ENCODE measurements at regions not wholly inside any gene's neighbourhood (a gene's known extent, or its start where the extent isn't known, plus 50 kb on each side); places are given as distances from the start of the nearest gene placed in this dataset.

DNA sequence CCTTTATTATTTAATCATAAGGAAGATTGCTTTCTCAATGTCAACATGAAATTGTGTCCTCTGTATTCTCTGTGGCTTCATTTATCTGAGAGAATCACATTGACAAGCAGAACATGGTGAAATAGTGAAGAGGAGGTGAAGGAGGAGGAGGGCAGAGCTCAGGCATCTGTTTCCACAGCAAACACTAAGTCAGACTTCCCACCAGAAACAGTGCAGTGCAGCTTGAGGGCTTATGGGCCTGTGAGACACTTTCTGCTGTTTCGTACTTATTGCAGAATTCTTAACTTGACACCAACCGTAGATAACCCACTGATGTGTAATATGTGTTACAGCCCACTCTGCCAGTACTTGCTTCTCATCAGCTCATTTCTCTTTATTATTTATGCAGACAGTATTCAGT is 386.3 kb downstream of the DIRAS2 start:
- Histone ChIP-seq H4K5ac (ENCODE audit: insufficient read length, low read depth, low read length) (no peak overlapping the region), H3K27me3 (replicated peaks in 1 of 4; ENCODE audit: control insufficient read depth in 3 of 4, extremely low read depth in 1 of 4, insufficient read depth in 3 of 4, low read length in 3 of 4) (no peaks in the 10 kb centered on the region), H2AK5ac (ENCODE audit: low read depth, low read length) (no peak overlapping the region), H4K20me1 (replicated peaks in 1 of 2; ENCODE audit: control insufficient read depth in 1 of 2, insufficient read depth in 2 of 2, low read length in 2 of 2) (no peaks in the 10 kb centered on the region), H3K9ac (replicated peaks in 1 of 4; ENCODE audit: extremely low read depth in 1 of 4, low read depth in 3 of 4, low read length in 3 of 4) (no peak overlapping the region), H3K79me1 (ENCODE audit: low read depth, low read length) (no peaks in the 10 kb centered on the region), H2BK5ac (ENCODE audit: low read depth, low read length) (no peak overlapping the region), H3K4me2 (ENCODE audit: insufficient read depth in 1 of 2, low read depth in 2 of 2, low read length in 2 of 2) (no peak overlapping the region), H2BK20ac (ENCODE audit: low read length) (no peak overlapping the region), H3K36me3 (ENCODE audit: control insufficient read depth in 2 of 4, insufficient read depth in 4 of 4, low read length in 3 of 4) (no peaks in the 10 kb centered on the region), H2BK12ac (ENCODE audit: low read depth, low read length) (no peak overlapping the region), H4K8ac (ENCODE audit: extremely low read depth, insufficient read depth, low read length) (no peak overlapping the region), H2BK120ac (replicated peaks; ENCODE audit: low read depth, low read length) (no peak overlapping the region), H3K23me2 (ENCODE audit: low read depth, low read length) (no peaks in the 10 kb centered on the region), H2BK15ac (ENCODE audit: low read length) (no peak overlapping the region), H3K9me3 (ENCODE audit: insufficient read depth in 2 of 2, low read depth in 1 of 2, low read length in 1 of 2) (peaks cover 0 to under 1% of the 10 kb centered on the region in 2 experiments; a peak in 2 of 4 replicates), H3K27ac (ENCODE audit: low read depth, low read length) (no peak overlapping the region), H2AFZ (ENCODE audit: low read length) (no peak overlapping the region), H3K4me1 (replicated peaks in 1 of 4; ENCODE audit: control insufficient read depth in 3 of 4, insufficient read depth in 4 of 4, low read length in 3 of 4) (no peaks in the 10 kb centered on the region), H3K4ac (replicated peaks; ENCODE audit: insufficient read length, low read depth, low read length) (no peak overlapping the region), H3K4me3 (ENCODE audit: extremely low read depth in 1 of 4, insufficient read depth in 2 of 4, low read depth in 3 of 4, low read length in 4 of 4) (no peak overlapping the region), H3K79me2 (ENCODE audit: control insufficient read depth in 1 of 2, insufficient read depth in 2 of 2, low read length in 2 of 2) (no peaks in the 10 kb centered on the region), H3K18ac (ENCODE audit: extremely low read depth, low read length) (no peak overlapping the region), H3K23ac (ENCODE audit: insufficient read length) (no peak overlapping the region), H4K91ac (replicated peaks; ENCODE audit: insufficient read length, low read length) (no peak overlapping the region), H3K56ac (replicated peaks; ENCODE audit: insufficient read length, low read depth, low read length) (no peak overlapping the region), H3K14ac (ENCODE audit: insufficient read length) (no peak overlapping the region)
- no peak for DNase-seq (ENCODE audit: low read depth in 1 of 2, low spot score in 2 of 2)
- ChIA-PET CTCF (ENCODE audit: partially characterized antibody) (interaction anchor here (0.8 to 1.1 kb wide), 2 partner anchors 62 to 115 kb away, joined by 3 read pairs; no protein-coding TSS in a partner anchor), POLR2A (ENCODE audit: partially characterized antibody) (no interaction called here)
- FAIRE-seq = no peak
- 76% methylated on average over 2 of the region's 2 CpGs; no CpG with 5 or more reads in 1 of the 2 experiments for WGBS, 2 experiments (ENCODE audit: extremely low coverage in 1 of 2, insufficient coverage in 1 of 2, insufficient read length in 1 of 2, insufficient replicate concordance in 2 of 2, low coverage in 1 of 2, low lambda C conversion rate in 2 of 2, missing lambda C conversion rate in 1 of 2)
- TF ChIP-seq KDM1A (IDR thresholded peaks at IDR 0.05; ENCODE audit: borderline replicate concordance, low read length) = no peak
- TF ChIP-seq SP1 (IDR thresholded peaks at IDR 0.05; ENCODE audit: low read depth, low read length) = no peak
- TF ChIP-seq, protein P1, sequence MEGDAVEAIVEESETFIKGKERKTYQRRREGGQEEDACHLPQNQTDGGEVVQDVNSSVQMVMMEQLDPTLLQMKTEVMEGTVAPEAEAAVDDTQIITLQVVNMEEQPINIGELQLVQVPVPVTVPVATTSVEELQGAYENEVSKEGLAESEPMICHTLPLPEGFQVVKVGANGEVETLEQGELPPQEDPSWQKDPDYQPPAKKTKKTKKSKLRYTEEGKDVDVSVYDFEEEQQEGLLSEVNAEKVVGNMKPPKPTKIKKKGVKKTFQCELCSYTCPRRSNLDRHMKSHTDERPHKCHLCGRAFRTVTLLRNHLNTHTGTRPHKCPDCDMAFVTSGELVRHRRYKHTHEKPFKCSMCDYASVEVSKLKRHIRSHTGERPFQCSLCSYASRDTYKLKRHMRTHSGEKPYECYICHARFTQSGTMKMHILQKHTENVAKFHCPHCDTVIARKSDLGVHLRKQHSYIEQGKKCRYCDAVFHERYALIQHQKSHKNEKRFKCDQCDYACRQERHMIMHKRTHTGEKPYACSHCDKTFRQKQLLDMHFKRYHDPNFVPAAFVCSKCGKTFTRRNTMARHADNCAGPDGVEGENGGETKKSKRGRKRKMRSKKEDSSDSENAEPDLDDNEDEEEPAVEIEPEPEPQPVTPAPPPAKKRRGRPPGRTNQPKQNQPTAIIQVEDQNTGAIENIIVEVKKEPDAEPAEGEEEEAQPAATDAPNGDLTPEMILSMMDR (IDR thresholded peaks at IDR 0.05; ENCODE audit: control extremely low read depth in 1 of 3, insufficient read depth in 1 of 3, low read depth in 1 of 3, low read length in 3 of 3) = no peak
- no peak for TF ChIP-seq JUND (IDR thresholded peaks at IDR 0.05; ENCODE audit: low read length)
- TF ChIP-seq SP4 (IDR thresholded peaks at IDR 0.05; ENCODE audit: low read length) = no peak
- no peak for TF ChIP-seq BCL11A (IDR thresholded peaks at IDR 0.05; ENCODE audit: low read depth in 2 of 2, low read length in 2 of 2)
- TF ChIP-seq KDM5A (IDR thresholded peaks at IDR 0.05; ENCODE audit: low read length) = no peak
- TF ChIP-seq, protein P2, sequence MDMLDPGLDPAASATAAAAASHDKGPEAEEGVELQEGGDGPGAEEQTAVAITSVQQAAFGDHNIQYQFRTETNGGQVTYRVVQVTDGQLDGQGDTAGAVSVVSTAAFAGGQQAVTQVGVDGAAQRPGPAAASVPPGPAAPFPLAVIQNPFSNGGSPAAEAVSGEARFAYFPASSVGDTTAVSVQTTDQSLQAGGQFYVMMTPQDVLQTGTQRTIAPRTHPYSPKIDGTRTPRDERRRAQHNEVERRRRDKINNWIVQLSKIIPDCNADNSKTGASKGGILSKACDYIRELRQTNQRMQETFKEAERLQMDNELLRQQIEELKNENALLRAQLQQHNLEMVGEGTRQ (IDR thresholded peaks at IDR 0.05; ENCODE audit: low read length) = no peak
- no peak for TF ChIP-seq POLR2A (IDR thresholded peaks at IDR 0.05; ENCODE audit: control extremely low read depth in 1 of 2, low read depth in 2 of 2, low read length in 2 of 2)
- TF ChIP-seq CBX5 (IDR thresholded peaks at IDR 0.05; ENCODE audit: low read depth, low read length) = no peak
- TF ChIP-seq SRF (IDR thresholded peaks at IDR 0.05; ENCODE audit: low read depth, low read length) = no peak
- TF ChIP-seq EP300 (IDR thresholded peaks at IDR 0.05; ENCODE audit: borderline replicate concordance in 1 of 2, low read depth in 2 of 2, low read length in 2 of 2) = no peak

Data from H1 (cell line).